OCI-LY7 (cell line): ENCODE measurements at regions not wholly inside any gene's neighbourhood (a gene's known extent, or its start where the extent isn't known, plus 50 kb on each side); places are given as distances from the start of the nearest gene placed in this dataset.

ENCODE experiments used
- EZH2phosphoT487 ChIP-seq: fragments of 200-600 bp; sonication (generic); IDR thresholded peaks from 2 replicates; pipeline ENCODE4 v1.6.1; 2018; ENCODE audit warnings: low read depth, borderline replicate concordance, mild to moderate bottlenecking, mixed run types, antibody characterized with exemption, low read length, moderate library complexity, mixed read lengths
- TF ChIP-seq, protein P1 (sequence below): fragments of 200-600 bp; sonication (generic); conservative IDR thresholded peaks from 2 replicates; pipeline ENCODE4 v1.5.1; 2014; ENCODE audit warnings: mild to moderate bottlenecking, antibody characterized with exemption, low read length, moderate library complexity, mixed read lengths

DNA sequence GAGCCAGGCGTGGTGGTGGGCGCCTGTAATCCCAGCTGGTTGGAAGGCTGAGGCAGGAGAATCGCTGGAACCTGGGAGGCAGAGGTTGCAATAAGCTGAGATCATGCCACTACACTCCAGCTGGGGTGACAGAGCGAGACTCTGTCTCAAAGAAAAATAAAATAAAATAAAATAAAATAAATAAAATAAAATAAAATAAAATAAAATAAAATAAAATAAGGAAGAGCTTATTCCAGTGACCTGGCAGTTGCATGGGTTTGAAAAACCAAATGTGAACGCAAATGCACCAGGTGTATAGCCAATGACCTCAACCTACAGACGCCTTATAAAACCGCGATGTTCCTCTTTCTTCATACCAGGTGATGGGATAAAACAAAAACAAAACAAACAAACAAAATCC is 995.7 kb downstream of the TYW1 start:
- TF ChIP-seq, protein P1, sequence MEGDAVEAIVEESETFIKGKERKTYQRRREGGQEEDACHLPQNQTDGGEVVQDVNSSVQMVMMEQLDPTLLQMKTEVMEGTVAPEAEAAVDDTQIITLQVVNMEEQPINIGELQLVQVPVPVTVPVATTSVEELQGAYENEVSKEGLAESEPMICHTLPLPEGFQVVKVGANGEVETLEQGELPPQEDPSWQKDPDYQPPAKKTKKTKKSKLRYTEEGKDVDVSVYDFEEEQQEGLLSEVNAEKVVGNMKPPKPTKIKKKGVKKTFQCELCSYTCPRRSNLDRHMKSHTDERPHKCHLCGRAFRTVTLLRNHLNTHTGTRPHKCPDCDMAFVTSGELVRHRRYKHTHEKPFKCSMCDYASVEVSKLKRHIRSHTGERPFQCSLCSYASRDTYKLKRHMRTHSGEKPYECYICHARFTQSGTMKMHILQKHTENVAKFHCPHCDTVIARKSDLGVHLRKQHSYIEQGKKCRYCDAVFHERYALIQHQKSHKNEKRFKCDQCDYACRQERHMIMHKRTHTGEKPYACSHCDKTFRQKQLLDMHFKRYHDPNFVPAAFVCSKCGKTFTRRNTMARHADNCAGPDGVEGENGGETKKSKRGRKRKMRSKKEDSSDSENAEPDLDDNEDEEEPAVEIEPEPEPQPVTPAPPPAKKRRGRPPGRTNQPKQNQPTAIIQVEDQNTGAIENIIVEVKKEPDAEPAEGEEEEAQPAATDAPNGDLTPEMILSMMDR: no peak
- no peak for TF ChIP-seq EZH2phosphoT487
